ENCODE measurements at regions not wholly inside any gene's neighbourhood (a gene's known extent, or its start where the extent isn't known, plus 50 kb on each side); places are given as distances from the start of the nearest gene placed in this dataset.
A peak's percentile ranks its signal among the peaks of the same experiment; 100 is the strongest.

GRCh38 chr6:15735567-15736265 lies 72.9 kb upstream of the DTNBP1 start:
- no peak for DNase-seq

GRCh38 chr6:15734118-15734897 lies 71.5 kb upstream of the DTNBP1 start:
- no peak for TF ChIP-seq POLR2A (IDR thresholded peaks at IDR 0.05; ENCODE audit: low read length)

More at GRCh38 chr6:15735567-15736265, 72.9 kb upstream of the DTNBP1 start:
- TF ChIP-seq GATA1 (IDR thresholded peaks at IDR 0.05; ENCODE audit: low read depth, low read length) = no peak
- TF ChIP-seq POLR2A (IDR thresholded peaks at IDR 0.05; ENCODE audit: low read length) = no peak

GRCh38 chr6:15730922-15731321 lies 68.1 kb upstream of the DTNBP1 start:
- DNase-seq = peak in 1 of 2 experiments; percentile 37
- TF ChIP-seq POLR2A (IDR thresholded peaks at IDR 0.05; ENCODE audit: low read length) (no peak), GATA1 (IDR thresholded peaks at IDR 0.05; ENCODE audit: low read depth, low read length) (no peak)

More at GRCh38 chr6:15734118-15734897, 71.5 kb upstream of the DTNBP1 start:
- no peak for DNase-seq

- peak; percentile 84 to 94 for DNase-seq
- TF ChIP-seq GATA1 (IDR thresholded peaks at IDR 0.05; ENCODE audit: low read depth, low read length) = no peak
- no peak for TF ChIP-seq POLR2A (IDR thresholded peaks at IDR 0.05; ENCODE audit: low read length)
Measured at GRCh38 chr6:15730442-15730841, 67.6 kb upstream of the DTNBP1 start.

- no peak for TF ChIP-seq GATA1 (IDR thresholded peaks at IDR 0.05; ENCODE audit: low read depth, low read length)
- TF ChIP-seq POLR2A (IDR thresholded peaks at IDR 0.05; ENCODE audit: low read length) = no peak
- no peak for DNase-seq
Measured at GRCh38 chr6:15722731-15723130, 59.9 kb upstream of the DTNBP1 start.

GRCh38 chr6:15716889-15717288 lies 54.1 kb upstream of the DTNBP1 start:
- no peak for DNase-seq
- TF ChIP-seq POLR2A (IDR thresholded peaks at IDR 0.05; ENCODE audit: low read length) (no peak), GATA1 (IDR thresholded peaks at IDR 0.05; ENCODE audit: low read depth, low read length) (no peak)

GRCh38 chr6:15715851-15716250 lies 53.0 kb upstream of the DTNBP1 start:
- no peak for DNase-seq
- TF ChIP-seq POLR2A (IDR thresholded peaks at IDR 0.05; ENCODE audit: low read length) (no peak), GATA1 (IDR thresholded peaks at IDR 0.05; ENCODE audit: low read depth, low read length) (no peak)

GRCh38 chr6:15715060-15715459 lies 52.2 kb upstream of the DTNBP1 start:
- no peak for DNase-seq
- TF ChIP-seq GATA1 (IDR thresholded peaks at IDR 0.05; ENCODE audit: low read depth, low read length) = no peak
- TF ChIP-seq POLR2A (IDR thresholded peaks at IDR 0.05; ENCODE audit: low read length) = no peak

- TF ChIP-seq POLR2A (IDR thresholded peaks at IDR 0.05; ENCODE audit: low read length) (no peak), GATA1 (IDR thresholded peaks at IDR 0.05; ENCODE audit: low read depth, low read length) (no peak)
- no peak for DNase-seq
Measured at GRCh38 chr6:15714658-15715057, 51.8 kb upstream of the DTNBP1 start.

- no peak for DNase-seq
- no peak for TF ChIP-seq GATA1 (IDR thresholded peaks at IDR 0.05; ENCODE audit: low read depth, low read length)
- no peak for TF ChIP-seq POLR2A (IDR thresholded peaks at IDR 0.05; ENCODE audit: low read length)
Measured at GRCh38 chr6:15713325-15713724, 50.5 kb upstream of the DTNBP1 start.

- no peak for DNase-seq
- TF ChIP-seq POLR2A (IDR thresholded peaks at IDR 0.05; ENCODE audit: low read length) (no peak), GATA1 (IDR thresholded peaks at IDR 0.05; ENCODE audit: low read depth, low read length) (no peak)
Measured at GRCh38 chr6:15712797-15713196, 50.0 kb upstream of the DTNBP1 start.
